GM21381 (cell line): ENCODE measurements at regions not wholly inside any gene's neighbourhood (a gene's known extent, or its start where the extent isn't known, plus 50 kb on each side); places are given as distances from the start of the nearest gene placed in this dataset.
"Not testable (repeated sequence)": the region's sequence is repeated elsewhere in the genome, so short reads cannot be mapped to it uniquely, and the experiment has no call there.

ENCODE experiments used
- ATAC-seq: cut with Tn5 transposase; IDR thresholded peaks from one replicate; pipeline ENCODE4 v1.9.1; 2021; ENCODE audit warnings: mild to moderate bottlenecking, moderate library complexity; ENCODE audit not compliant: unreplicated experiment

- no peak for ATAC-seq
Observed at GRCh38 chr4:64738240-64738639, 329.0 kb upstream of the TECRL start.

DNA sequence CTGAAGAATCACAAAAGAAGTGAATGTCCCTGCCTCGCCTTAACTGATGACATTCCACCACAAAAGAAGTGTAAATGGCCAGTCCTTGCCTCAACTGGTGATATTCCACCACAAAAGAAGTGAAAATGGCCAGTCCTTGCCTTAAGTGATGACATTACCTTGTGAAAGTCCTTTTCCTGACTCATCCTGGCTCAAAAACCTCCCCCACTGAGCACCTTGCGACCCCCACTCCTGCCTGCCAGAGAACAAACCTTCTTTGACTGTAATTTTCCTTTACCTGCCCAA is 328.5 kb upstream of the TECRL start:
- ATAC-seq: not testable (repeated sequence)

DNA sequence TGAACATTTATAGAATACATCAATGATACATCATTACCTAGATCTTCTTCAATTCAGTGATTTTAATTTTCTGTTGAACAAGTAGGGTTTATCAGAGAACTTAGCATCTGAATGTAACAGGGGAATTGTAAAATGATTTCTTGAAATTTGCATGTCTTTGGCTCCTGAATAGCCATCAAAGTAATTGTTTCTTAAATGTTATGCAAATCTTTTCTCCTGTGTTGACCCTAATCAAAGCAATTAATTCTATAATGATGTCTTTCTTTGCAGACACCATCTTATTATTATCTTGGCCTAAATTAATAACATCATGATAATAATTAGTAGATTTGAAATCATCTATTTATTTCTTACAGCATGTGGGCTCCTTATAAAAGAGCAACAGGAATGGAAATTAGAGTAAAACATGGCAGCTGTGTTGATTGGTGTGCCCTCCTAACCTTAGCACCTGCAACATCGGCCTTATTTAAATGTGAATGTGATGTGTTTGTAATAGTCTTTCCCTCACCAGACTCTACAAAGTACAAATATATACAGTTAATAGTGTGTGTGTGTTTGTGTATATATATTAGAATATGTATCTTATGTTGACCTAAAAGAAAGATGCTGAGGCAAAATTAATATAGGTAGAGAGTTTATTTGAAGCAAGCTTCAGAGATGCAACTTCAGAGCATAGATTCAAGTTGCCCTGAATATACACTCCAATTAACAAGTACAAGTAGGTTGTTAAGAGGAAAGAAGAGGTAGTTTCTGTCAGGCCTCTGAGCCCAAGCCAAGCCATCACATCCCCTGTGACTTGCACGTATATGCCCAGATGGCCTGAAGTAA is 328.0 kb upstream of the TECRL start:
- no peak for ATAC-seq

GRCh38 chr4:64729561-64729960 is 320.3 kb upstream of the TECRL start:
- ATAC-seq: no peak

DNA sequence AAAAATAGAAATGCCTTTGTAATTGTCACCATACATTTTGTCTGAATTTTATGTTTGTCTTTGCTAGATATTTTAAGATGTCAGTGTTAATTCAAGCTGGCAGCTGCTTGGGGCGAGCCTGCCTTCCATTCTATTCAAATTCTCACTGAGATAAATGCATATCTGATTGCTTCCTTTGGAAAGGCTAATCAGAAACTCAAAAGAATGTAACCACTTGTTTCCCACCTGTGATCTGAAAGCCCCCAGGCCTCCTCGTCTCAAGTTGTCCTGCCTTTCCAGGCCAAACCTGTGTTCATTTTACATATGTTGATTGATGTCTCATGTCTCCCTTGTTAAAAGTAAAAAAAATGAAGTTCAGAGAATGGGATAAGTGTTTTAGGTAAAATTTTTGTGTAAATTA is 318.7 kb upstream of the TECRL start:
- no peak for ATAC-seq

- not testable (repeated sequence) for ATAC-seq
Observed at GRCh38 chr4:64727391-64727790, 318.1 kb upstream of the TECRL start.

DNA sequence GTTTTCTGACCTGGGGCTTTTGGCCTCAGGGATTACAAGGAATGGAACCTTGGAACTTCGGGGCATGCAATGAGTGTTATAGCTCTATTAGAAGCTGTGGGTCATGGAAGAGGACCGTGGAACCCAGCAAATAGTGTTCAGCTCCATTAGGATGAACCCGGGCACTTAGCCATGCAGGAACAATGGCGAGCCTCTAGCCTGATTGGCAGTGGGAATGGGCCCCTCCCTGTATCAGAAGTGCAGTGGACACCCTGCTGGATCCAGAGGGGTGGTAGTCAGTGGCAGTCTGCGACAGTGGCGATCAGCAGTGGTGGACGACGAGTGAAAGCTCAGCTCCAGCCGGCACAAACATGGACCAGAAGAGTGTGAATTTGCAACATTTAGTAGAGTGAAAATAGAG is 315.4 kb upstream of the TECRL start:
- no peak for ATAC-seq

GRCh38 chr4:64721106-64721505 is 311.9 kb upstream of the TECRL start:
- no peak for ATAC-seq

DNA sequence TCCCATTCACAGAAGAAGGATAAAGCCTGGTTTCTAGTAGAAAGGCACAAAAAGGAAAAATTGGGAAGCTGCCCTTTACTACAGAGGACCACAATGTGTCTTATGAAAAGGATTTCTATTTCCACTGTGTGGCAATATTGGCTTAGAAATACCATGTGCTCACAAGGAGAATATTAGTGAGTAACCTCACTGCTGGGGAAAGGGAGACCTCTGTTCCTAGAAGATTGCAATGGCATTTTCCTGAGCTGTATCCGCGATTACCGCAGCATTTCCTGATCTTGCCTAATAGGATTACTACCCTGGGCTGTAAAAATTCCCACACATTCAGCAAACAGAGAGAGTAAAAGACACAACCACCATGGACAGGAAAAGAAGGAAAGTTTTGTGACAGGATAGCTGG is 308.8 kb upstream of the TECRL start:
- ATAC-seq: no peak

- no peak for ATAC-seq
Observed at GRCh38 chr4:64715741-64716140, 306.5 kb upstream of the TECRL start.

DNA sequence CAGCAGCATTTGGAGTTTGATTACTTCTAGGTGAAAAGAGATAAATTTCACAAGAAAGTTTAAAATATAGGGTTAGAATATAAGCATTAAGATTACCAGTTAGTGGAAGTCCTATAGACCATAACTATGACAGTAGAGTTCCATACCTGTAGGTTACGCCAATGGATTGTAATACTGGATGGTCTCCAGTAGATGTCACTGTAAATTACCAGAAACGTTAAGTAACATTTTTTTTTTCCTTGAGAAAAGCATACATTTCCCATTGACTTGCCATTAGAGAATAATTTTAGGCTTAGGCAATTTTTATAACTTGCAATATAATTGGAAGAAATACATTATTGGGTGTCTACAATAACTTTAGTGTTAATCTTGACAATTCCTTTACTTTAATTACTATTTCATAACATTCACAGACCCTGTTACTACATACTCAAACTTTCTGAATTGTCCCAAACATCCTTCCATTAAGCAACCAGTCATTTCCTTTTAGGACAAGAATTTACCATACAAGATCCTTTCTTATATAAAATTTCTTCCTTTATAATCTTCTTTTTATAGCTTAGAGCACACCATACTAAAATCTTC is 304.1 kb upstream of the TECRL start:
- peak; percentile 52 for ATAC-seq

GRCh38 chr4:64712590-64712989 is 303.3 kb upstream of the TECRL start:
- ATAC-seq: no peak

DNA sequence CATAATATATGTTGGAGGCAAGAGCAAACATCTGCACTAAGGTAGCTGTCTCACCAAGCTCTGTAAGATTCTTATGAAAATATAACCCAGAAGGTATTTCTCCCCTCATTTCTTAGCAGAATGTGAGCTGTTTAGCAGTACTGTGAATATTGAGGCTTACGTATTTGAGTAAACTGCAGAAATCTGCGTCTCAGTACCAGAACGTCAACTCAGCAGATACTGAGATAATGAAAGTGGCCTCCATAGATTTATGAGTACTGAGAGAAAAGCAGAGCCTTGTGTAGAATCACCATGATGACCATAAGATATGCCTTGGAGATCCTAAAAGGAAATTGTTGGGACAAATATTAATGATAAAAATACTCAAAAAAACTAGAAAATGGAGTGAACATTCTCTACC is 296.7 kb upstream of the TECRL start:
- no peak for ATAC-seq

GRCh38 chr4:64698171-64698570 is 288.9 kb upstream of the TECRL start:
- no peak for ATAC-seq

- no peak for ATAC-seq
Observed at GRCh38 chr4:64682946-64683345, 273.7 kb upstream of the TECRL start.

GRCh38 chr4:64682481-64682880 is 273.2 kb upstream of the TECRL start:
- no peak for ATAC-seq

DNA sequence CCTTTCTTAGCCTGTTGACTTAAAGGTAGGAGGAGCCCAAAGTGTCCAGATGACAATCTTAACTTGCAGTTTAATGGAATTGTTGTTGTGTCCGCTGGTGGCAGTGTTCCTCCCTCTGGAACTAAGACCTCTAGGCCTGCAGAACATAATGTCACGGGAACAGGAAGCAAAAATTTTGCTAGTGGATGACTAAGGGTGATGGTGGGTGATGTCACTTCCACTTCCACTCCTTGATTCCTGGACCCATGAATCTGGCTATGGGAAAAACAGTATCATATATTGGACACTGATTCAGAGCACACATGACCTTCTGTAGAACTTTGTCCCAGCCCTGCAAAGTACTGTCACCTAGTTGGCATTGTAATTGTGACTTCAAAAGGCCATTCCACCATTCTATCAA is 263.9 kb upstream of the TECRL start:
- not testable (repeated sequence) for ATAC-seq

DNA sequence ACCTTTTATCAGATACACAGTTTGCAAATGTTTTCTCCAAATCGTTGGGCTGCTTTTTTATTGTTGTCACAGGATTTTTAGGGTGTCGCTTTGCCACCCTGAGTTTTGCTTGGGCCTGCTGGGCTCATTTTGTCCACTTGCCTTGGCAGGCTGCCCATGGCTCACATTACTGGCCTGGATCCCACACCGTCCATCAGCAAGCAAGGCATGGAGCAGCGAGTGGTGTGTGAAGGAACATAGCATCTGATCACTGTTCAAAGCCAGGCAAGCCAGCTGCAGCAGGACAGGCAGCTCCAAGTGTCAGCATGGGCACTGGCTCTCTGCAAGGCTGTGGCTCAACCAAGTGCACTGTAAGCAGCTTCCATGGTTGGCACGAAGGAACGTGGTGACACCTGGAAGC is 261.4 kb upstream of the TECRL start:
- no peak for ATAC-seq

DNA sequence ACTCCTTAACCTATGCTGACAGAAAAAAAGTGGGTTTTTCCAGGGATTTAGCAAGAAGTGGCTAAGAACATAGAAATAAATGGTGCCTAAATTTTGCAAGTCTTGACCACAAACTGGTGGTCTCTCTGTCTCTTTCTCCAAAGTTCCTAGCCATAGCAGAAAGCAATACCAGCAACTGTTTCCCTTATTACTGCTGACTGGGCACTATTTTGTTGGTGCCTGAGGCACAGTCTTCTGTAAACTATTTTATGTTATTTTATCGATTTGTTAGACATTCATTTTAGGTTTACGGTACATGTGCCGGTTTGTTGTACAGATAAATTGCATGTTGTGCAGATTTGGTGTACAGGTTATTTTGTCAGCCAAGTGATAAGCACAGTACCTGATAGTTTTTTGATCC is 234.6 kb upstream of the TECRL start:
- no peak for ATAC-seq

DNA sequence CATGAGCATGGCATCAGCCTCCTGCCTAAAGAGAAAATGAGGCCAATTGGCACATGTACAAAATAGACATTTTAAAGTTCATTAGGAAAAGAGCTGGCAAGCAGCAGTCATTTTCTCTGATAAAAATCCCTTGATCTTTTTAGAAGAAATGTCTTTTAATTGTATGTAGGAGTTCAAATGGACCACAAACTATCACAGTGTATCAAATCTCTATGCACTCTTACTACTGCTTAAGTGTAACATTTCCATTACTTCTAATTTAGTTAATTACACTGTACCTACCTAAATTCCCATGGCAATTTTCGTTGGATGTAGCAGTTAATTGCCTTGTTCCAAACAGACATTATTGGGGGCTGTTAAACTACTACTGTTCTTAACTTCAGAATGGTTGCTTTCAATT is 233.7 kb upstream of the TECRL start:
- no peak for ATAC-seq

DNA sequence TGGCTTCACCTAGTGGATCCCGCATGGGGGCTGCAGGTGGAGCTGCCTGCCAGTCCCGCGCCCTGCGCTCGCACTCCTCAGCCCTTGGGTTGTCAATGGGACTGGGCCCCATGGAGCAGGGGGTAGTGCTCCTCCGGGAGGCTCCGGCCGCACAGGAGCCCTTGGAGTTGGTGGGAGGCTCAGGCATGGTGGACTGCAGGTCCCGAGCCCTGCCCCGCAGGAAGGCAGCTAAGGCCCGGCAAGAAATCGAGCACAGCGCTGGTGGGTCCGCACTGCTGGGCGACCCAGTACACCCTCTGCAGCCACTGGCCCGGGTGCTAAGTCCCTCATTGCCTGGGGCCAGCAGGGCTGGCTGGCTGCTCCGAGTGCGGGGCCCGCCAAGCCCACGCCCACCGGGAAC is 231.2 kb upstream of the TECRL start:
- ATAC-seq: not testable (repeated sequence)

- ATAC-seq: no peak
Observed at GRCh38 chr4:64625438-64625837, 216.2 kb upstream of the TECRL start.

DNA sequence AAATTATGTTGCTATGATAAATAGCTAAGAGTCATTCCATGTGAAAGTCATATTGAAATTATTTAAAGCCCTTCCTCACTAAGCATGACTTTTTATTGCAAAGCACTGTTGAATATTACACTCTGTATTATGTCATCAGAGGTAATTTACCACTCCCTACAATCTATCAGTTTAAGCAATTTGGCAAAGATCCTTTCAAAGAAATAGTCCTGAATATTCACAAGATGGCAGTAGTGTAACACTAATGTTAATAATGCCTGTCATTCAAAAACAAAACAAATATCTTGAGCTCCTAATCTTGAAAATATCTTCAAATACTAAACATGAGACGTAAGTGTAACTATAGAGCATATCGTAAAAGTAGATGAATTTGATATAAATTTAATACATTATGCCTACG is 208.6 kb upstream of the TECRL start:
- ATAC-seq: no peak
